ENCODE measurements at regions not wholly inside any gene's neighbourhood (a gene's known extent, or its start where the extent isn't known, plus 50 kb on each side); places are given as distances from the start of the nearest gene placed in this dataset.

- H3K9me2 ChIP-seq (ENCODE audit: insufficient read depth, low read length), result no peaks in the 10 kb centered on the region
- no peak overlapping the region for H3K4me3 ChIP-seq (ENCODE audit: low read length)
- H2AFZ ChIP-seq (ENCODE audit: low read depth, low read length), result no peak overlapping the region
- no peaks in the 10 kb centered on the region for H3F3A ChIP-seq (ENCODE audit: insufficient read depth, low read length, poor library complexity, severe bottlenecking)
- TF ChIP-seq POLR2AphosphoS5 (IDR thresholded peaks at IDR 0.05) (no peak), RAD21 (conservative IDR thresholded peaks at IDR 0.05) (no peak), CTCF (IDR thresholded peaks at IDR 0.05; ENCODE audit: poor library complexity, severe bottlenecking) (no peak), REST (IDR thresholded peaks at IDR 0.05; ENCODE audit: borderline replicate concordance) (no peak)
- no peak overlapping the region for H3K4me2 ChIP-seq (ENCODE audit: low read length)
- no peaks in the 10 kb centered on the region for H4K20me1 ChIP-seq (ENCODE audit: insufficient read depth)
- H3K27me3 ChIP-seq (ENCODE audit: insufficient read depth, low read depth, low read length), result no peaks in the 10 kb centered on the region
- no peak overlapping the region for H3K27ac ChIP-seq (ENCODE audit: low read length)
- H3K9me3 ChIP-seq (ENCODE audit: low read length), result no peaks in the 10 kb centered on the region
- no peak overlapping the region for H3K9ac ChIP-seq (ENCODE audit: low read length)
- no peaks in the 10 kb centered on the region for H3K36me3 ChIP-seq (ENCODE audit: insufficient read depth, low read length)
- H3K79me2 ChIP-seq (replicated peaks; ENCODE audit: insufficient read depth, low read length), result no peaks in the 10 kb centered on the region
These were observed 175.9 kb downstream of the PTN start for GRCh38 chr7:137167609-137168008.

GRCh38 chr7:137166363-137166762 is 177.2 kb downstream of the PTN start:
- no peaks in the 10 kb centered on the region for H3K9me2 ChIP-seq (ENCODE audit: insufficient read depth, low read length)
- H3F3A ChIP-seq (ENCODE audit: insufficient read depth, low read length, poor library complexity, severe bottlenecking), result no peaks in the 10 kb centered on the region
- no peaks in the 10 kb centered on the region for H3K27me3 ChIP-seq (ENCODE audit: insufficient read depth, low read depth, low read length)
- H3K9ac ChIP-seq (ENCODE audit: low read length), result no peak overlapping the region
- no peak overlapping the region for H3K4me2 ChIP-seq (ENCODE audit: low read length)
- TF ChIP-seq EP300 (conservative IDR thresholded peaks at IDR 0.05; ENCODE audit: poor library complexity, severe bottlenecking) (no peak), MXI1 (conservative IDR thresholded peaks at IDR 0.05; ENCODE audit: poor library complexity, severe bottlenecking) (no peak), POLR2AphosphoS5 (IDR thresholded peaks at IDR 0.05) (no peak), EZH2 (IDR thresholded peaks at IDR 0.05; ENCODE audit: borderline replicate concordance, insufficient read depth, low read length, poor library complexity, severe bottlenecking) (no peak), RAD21 (conservative IDR thresholded peaks at IDR 0.05) (no peak), SMC3 (conservative IDR thresholded peaks at IDR 0.05; ENCODE audit: poor library complexity) (no peak), REST (IDR thresholded peaks at IDR 0.05; ENCODE audit: borderline replicate concordance) (no peak), TAF1 (IDR thresholded peaks at IDR 0.05; ENCODE audit: low read depth) (no peak), CTCF (IDR thresholded peaks at IDR 0.05; ENCODE audit: poor library complexity, severe bottlenecking) (no peak)
- no peaks in the 10 kb centered on the region for H3K36me3 ChIP-seq (ENCODE audit: insufficient read depth, low read length)
- no peak overlapping the region for H3K4me3 ChIP-seq (ENCODE audit: low read length)
- no peaks in the 10 kb centered on the region for H4K20me1 ChIP-seq (ENCODE audit: insufficient read depth)
- no peak overlapping the region for H3K27ac ChIP-seq (ENCODE audit: low read length)
- no peak overlapping the region for H2AFZ ChIP-seq (ENCODE audit: low read depth, low read length)
- H3K79me2 ChIP-seq (replicated peaks; ENCODE audit: insufficient read depth, low read length), result no peaks in the 10 kb centered on the region
- no peaks in the 10 kb centered on the region for H3K9me3 ChIP-seq (ENCODE audit: low read length)
